Gastroesophageal sphincter (tissue), 4 donors: ENCODE measurements at regions not wholly inside any gene's neighbourhood (a gene's known extent, or its start where the extent isn't known, plus 50 kb on each side); places are given as distances from the start of the nearest gene placed in this dataset.

ENCODE experiments used
- ATAC-seq: fragments of 150-250 bp; one replicate; pipeline ENCODE4 v1.9.1; 2016; ENCODE audit warnings: mild to moderate bottlenecking, moderate library complexity
- H3K27ac ChIP-seq, 4 donors: fragments of 200-600 bp; sonication (generic) in 3 of 4; 1 replicate in 3 of 4; 2 replicates in 1 of 4; pipeline ENCODE4 v1.5.1; 2016 to 2019
- H3K27me3 ChIP-seq: fragments of 200-600 bp; sonication (generic); one replicate; pipeline ENCODE4 v1.5.1; 2019
- H3K36me3 ChIP-seq, 2 donors: fragments of 200-600 bp; sonication (generic); one replicate each; pipeline ENCODE4 v1.5.1; 2019; ENCODE audit warnings: control low read depth in 1 of 2
- H3K4me1 ChIP-seq, 3 donors: fragments of 200-600 bp; sonication (generic); 1 replicate in 2 of 3; 2 replicates in 1 of 3; pipeline ENCODE4 v1.5.1; 2016 to 2019; ENCODE audit warnings: control low read depth in 2 of 3
- H3K4me3 ChIP-seq, 2 donors: fragments of 200-600 bp; sonication (generic); one replicate each; pipeline ENCODE4 v1.5.1; 2019; ENCODE audit warnings: mild to moderate bottlenecking in 1 of 2, moderate library complexity in 1 of 2
- H3K9me3 ChIP-seq, 3 donors: fragments of 200-600 bp; sonication (generic); one replicate each; pipeline ENCODE4 v1.5.1; 2017 to 2019; ENCODE audit warnings: control low read depth in 2 of 3
- CTCF ChIP-seq, 4 experiments: fragments of 200-600 bp in 2 of 4; fragments of 450-650 bp in 2 of 4; sonication (generic) in 1 of 4; IDR thresholded peaks; one replicate each; pipeline ENCODE4 v1.5.1; 2017 to 2019; ENCODE audit warnings: antibody characterized with exemption in 4 of 4, mild to moderate bottlenecking in 2 of 4, moderate library complexity in 2 of 4
- EP300 ChIP-seq: sonication (generic); formaldehyde crosslinking; IDR thresholded peaks from one replicate; pipeline ENCODE4 v1.6.1; 2017; ENCODE audit warnings: antibody characterized with exemption, mild to moderate bottlenecking
- POLR2A ChIP-seq, 2 donors: fragments of 450-650 bp; IDR thresholded peaks; one replicate each; pipeline ENCODE4 v1.6.1; 2017; ENCODE audit warnings: antibody characterized with exemption in 2 of 2, mild to moderate bottlenecking in 2 of 2, moderate library complexity in 1 of 2
- POLR2AphosphoS5 ChIP-seq: sonication (generic); formaldehyde crosslinking; IDR thresholded peaks from one replicate; pipeline ENCODE4 v1.6.1; 2017; ENCODE audit warnings: antibody characterized with exemption
- WGBS, 2 donors: methylation state at CpG; one replicate each; pipeline ENCODE4 v1.1.5; 2018; ENCODE audit warnings: low coverage in 1 of 2; 5-methylcytosine and 5-hydroxymethylcytosine counted together

DNA sequence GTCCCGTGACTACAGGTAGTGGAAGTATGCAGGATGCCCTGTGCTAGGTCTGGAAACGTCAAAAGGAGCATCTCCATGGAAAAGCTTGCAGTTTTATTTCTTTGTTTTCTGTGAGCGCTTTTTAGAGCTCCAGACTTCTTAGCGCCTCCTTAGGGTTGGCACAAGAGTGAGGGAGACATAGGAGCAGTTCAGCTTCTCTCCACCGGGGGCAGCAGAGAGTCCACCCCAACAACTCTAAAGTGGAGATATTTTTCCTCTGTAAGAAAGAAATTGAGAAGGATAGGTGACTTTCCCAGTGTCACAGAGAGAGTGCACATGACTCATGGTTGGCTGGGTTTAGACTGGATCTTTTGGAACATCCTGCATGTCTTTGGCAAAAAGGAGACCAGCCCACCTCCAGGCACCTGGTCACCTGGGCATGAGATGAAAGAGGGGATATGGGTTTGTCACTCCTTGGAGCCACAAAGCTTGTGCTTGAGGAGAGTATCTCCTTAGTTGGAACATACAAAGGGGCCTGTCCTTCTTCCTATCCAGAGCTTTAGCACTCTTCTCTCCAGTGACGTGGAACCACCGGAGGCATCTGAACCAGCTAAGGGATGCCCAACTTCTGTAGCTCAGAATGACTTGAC, 637.7 kb downstream of the SEMA5A start:
- WGBS, 2 donors, result 41 to 61% methylated on average over 4 to 7 of the region's 7 CpGs
- Histone ChIP-seq H3K9me3 (no peaks in the 10 kb centered on the region), H3K4me1 (no peaks in the 10 kb centered on the region), H3K4me3 (no peak overlapping the region), H3K27ac (no peak overlapping the region), H3K36me3 (no peaks in the 10 kb centered on the region), H3K27me3 (no peaks in the 10 kb centered on the region)
- no peak for ATAC-seq
- peak in 2 of 4 experiments; percentile 17 to 45 for TF ChIP-seq CTCF (IDR thresholded peaks at IDR 0.05)
- no peak for TF ChIP-seq POLR2AphosphoS5

DNA sequence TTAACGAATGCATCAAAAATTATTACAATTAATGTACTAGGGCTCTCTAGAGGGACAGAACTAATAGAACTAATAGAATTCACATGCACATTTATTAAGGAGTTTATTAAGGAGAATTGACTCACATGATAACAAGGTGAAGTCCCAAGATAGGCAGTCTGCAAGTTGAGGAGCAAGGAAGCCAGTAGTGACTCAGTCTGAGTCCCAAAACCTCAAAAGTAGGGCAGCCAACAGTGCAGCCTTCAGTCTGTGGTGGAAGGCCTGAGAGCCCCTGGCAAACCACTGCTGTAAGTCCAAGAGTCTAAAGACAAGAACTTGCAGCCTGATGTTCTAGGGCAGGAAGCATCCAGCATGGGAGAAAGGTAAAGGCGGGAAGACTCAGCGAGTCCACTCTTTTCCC, 633.8 kb downstream of the SEMA5A start:
- Histone ChIP-seq H3K4me3 (no peak overlapping the region), H3K4me1 (no peaks in the 10 kb centered on the region), H3K27me3 (no peaks in the 10 kb centered on the region), H3K36me3 (no peaks in the 10 kb centered on the region), H3K27ac (no peak overlapping the region), H3K9me3 (no peaks in the 10 kb centered on the region)
- 67 to 91% methylated on average over 1 to 3 of the region's 3 CpGs for WGBS, 2 donors
- TF ChIP-seq CTCF (IDR thresholded peaks at IDR 0.05) (no peak), POLR2AphosphoS5 (no peak), EP300 (no peak), POLR2A (IDR thresholded peaks at IDR 0.05) (no peak)
- no peak for ATAC-seq

GRCh38 chr5:8913522-8913921, 632.4 kb downstream of the SEMA5A start:
- H3K27ac ChIP-seq, result no peak overlapping the region
- 55 to 75% methylated on average over 2 to 4 of the region's 4 CpGs for WGBS, 2 donors
- H3K4me1 ChIP-seq, result no peaks in the 10 kb centered on the region
- no peak overlapping the region for H3K4me3 ChIP-seq
- H3K27me3 ChIP-seq, result no peaks in the 10 kb centered on the region
- no peaks in the 10 kb centered on the region for H3K36me3 ChIP-seq
- no peaks in the 10 kb centered on the region for H3K9me3 ChIP-seq
- ATAC-seq, result no peak
- no peak for TF ChIP-seq CTCF (IDR thresholded peaks at IDR 0.05)
- TF ChIP-seq EP300, result no peak
- no peak for TF ChIP-seq POLR2A (IDR thresholded peaks at IDR 0.05)
- TF ChIP-seq POLR2AphosphoS5, result no peak

- Histone ChIP-seq H3K9me3 (no peaks in the 10 kb centered on the region), H3K27me3 (no peaks in the 10 kb centered on the region), H3K36me3 (no peaks in the 10 kb centered on the region), H3K4me1 (no peaks in the 10 kb centered on the region), H3K4me3 (no peak overlapping the region), H3K27ac (no peak overlapping the region)
- TF ChIP-seq POLR2A (IDR thresholded peaks at IDR 0.05) (no peak), POLR2AphosphoS5 (no peak), EP300 (no peak), CTCF (IDR thresholded peaks at IDR 0.05) (no peak)
- ATAC-seq, result no peak
Measured at GRCh38 chr5:8919096-8919495, 626.8 kb downstream of the SEMA5A start.

DNA sequence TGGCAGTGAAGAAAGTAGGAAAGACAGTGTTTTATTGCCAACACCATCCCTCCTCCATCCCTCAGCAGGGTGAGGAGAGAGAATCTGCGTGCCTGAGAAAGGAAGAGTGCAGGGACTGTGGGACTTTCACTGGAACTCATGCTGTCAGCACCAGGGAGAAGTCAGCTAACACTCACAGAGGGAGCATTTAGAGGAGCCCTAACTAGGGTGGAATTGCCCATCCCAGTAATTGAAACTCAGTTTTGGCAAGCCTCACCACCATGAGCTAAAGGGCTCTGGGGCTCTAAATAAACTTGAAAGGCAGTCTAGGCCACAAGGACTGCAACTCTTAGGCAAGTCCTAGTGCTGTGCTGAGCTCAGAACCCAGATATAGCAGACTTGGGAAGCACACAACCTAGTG, 622.3 kb downstream of the SEMA5A start:
- TF ChIP-seq CTCF (IDR thresholded peaks at IDR 0.05), result no peak
- no peak for TF ChIP-seq EP300
- TF ChIP-seq POLR2A (IDR thresholded peaks at IDR 0.05), result no peak
- no peak for TF ChIP-seq POLR2AphosphoS5
- ATAC-seq, result no peak
- H3K27ac ChIP-seq, result no peak overlapping the region
- H3K4me3 ChIP-seq, result no peak overlapping the region
- WGBS, 2 donors, result 57% methylated on average over 1 of the region's 1 CpG; no CpG with 5 or more reads in 1 of the 2 donors
- no peaks in the 10 kb centered on the region for H3K36me3 ChIP-seq
- no peaks in the 10 kb centered on the region for H3K27me3 ChIP-seq
- no peaks in the 10 kb centered on the region for H3K9me3 ChIP-seq
- no peaks in the 10 kb centered on the region for H3K4me1 ChIP-seq
